ENCODE measurements at regions not wholly inside any gene's neighbourhood (a gene's known extent, or its start where the extent isn't known, plus 50 kb on each side); places are given as distances from the start of the nearest gene placed in this dataset.

DNA sequence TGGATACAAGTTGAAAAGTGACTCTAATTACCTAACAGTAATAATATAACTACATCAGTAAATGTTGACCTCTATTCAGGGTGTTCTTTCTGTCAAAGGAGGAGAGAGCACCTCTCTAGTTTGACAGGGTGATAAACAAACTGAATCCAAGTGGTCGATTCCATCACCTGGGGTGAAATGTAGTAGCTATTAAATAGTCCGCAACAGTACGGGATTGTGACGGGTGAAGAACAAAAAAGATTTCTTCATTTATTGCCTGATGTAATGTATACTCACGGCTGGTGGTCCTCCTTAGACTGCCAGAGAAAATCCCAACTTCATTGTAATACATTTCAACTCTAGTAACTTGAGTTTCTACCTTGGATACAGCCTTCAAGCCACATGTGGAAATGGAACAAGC, 292.5 kb upstream of the CELF2 start:
- no peak for TF ChIP-seq GATA3 (IDR thresholded peaks at IDR 0.05; ENCODE audit: low read depth, low read length)
- no peak for TF ChIP-seq GATA2 (IDR thresholded peaks at IDR 0.05; ENCODE audit: low read depth, low read length)

Data from SH-SY5Y (cell line).